Peyer's patch (tissue), 4 donors: ENCODE measurements at regions not wholly inside any gene's neighbourhood (a gene's known extent, or its start where the extent isn't known, plus 50 kb on each side); places are given as distances from the start of the nearest gene placed in this dataset.

ENCODE experiments used
- DNase-seq, 3 donors: peaks; one replicate each; pipeline ENCODE4 v3.0.0-alpha.2; 2017 to 2019
- H3K27ac ChIP-seq, 4 donors: fragments of 200-600 bp; sonication (generic); one replicate each; pipeline ENCODE4 v1.5.1; 2016 to 2019
- H3K27me3 ChIP-seq, 2 donors: fragments of 200-600 bp; sonication (generic); one replicate each; pipeline ENCODE4 v1.5.1; 2019
- H3K36me3 ChIP-seq, 3 donors: fragments of 200-600 bp; sonication (generic); one replicate each; pipeline ENCODE4 v1.5.1; 2016 to 2019
- H3K4me1 ChIP-seq, 4 donors: fragments of 200-600 bp; sonication (generic); one replicate each; pipeline ENCODE4 v1.5.1; 2016 to 2019
- H3K4me3 ChIP-seq, 4 donors: fragments of 200-600 bp; sonication (generic); 1 replicate in 3 of 4; 2 replicates in 1 of 4; pipeline ENCODE4 v1.5.1; 2016 to 2019; ENCODE audit warnings: mild to moderate bottlenecking in 1 of 4
- H3K9me3 ChIP-seq, 4 donors: fragments of 200-600 bp; sonication (generic); one replicate each; pipeline ENCODE4 v1.5.1; 2016 to 2019; ENCODE audit warnings: mild to moderate bottlenecking in 1 of 4
- POLR2A ChIP-seq, 2 donors: fragments of 450-650 bp; IDR thresholded peaks; one replicate each; pipeline ENCODE4 v1.5.1; 2017; ENCODE audit warnings: antibody characterized with exemption in 2 of 2, mild to moderate bottlenecking in 2 of 2, moderate library complexity in 2 of 2
- TF ChIP-seq, protein P1 (sequence below), 6 experiments: fragments of 450-650 bp in 4 of 6; fragments of 200-600 bp in 2 of 6; sonication (generic) in 1 of 6; IDR thresholded peaks; one replicate each; pipeline ENCODE4 v1.5.1; 2017 to 2019; ENCODE audit warnings: antibody characterized with exemption in 6 of 6, mild to moderate bottlenecking in 3 of 6, moderate library complexity in 1 of 6

DNA sequence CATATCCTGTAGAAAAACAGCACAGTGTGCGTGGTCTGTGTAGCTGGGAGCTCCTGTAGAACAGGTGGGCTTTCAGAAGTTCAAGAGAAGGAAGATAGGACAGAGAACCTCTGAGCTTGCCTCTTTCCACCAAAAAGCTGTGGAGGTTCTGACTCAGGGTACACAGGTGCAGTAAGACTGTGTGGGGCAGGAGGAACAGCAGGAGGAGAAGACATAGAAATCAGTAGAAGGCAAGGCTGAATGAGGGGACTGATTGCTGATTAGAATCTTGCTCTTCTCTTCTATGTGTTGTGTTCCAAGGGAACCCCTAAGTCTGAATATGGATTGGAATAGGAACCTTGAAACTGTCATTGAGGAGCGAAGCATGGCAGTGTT, 122.7 kb downstream of the AKAP11 start:
- Histone ChIP-seq H3K27ac (peak overlapping the region in 3 of 4 donors; percentile 45 to 75 (median 52)), H3K36me3 (no peaks in the 10 kb centered on the region), H3K27me3 (no peaks in the 10 kb centered on the region), H3K9me3 (no peaks in the 10 kb centered on the region), H3K4me1 (peaks cover 0 to 13% (median 5%) of the 10 kb centered on the region in 4 donors), H3K4me3 (no peak overlapping the region)
- no peak for DNase-seq
- TF ChIP-seq, protein P1, sequence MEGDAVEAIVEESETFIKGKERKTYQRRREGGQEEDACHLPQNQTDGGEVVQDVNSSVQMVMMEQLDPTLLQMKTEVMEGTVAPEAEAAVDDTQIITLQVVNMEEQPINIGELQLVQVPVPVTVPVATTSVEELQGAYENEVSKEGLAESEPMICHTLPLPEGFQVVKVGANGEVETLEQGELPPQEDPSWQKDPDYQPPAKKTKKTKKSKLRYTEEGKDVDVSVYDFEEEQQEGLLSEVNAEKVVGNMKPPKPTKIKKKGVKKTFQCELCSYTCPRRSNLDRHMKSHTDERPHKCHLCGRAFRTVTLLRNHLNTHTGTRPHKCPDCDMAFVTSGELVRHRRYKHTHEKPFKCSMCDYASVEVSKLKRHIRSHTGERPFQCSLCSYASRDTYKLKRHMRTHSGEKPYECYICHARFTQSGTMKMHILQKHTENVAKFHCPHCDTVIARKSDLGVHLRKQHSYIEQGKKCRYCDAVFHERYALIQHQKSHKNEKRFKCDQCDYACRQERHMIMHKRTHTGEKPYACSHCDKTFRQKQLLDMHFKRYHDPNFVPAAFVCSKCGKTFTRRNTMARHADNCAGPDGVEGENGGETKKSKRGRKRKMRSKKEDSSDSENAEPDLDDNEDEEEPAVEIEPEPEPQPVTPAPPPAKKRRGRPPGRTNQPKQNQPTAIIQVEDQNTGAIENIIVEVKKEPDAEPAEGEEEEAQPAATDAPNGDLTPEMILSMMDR (IDR thresholded peaks at IDR 0.05): no peak
- TF ChIP-seq POLR2A (IDR thresholded peaks at IDR 0.05): no peak

DNA sequence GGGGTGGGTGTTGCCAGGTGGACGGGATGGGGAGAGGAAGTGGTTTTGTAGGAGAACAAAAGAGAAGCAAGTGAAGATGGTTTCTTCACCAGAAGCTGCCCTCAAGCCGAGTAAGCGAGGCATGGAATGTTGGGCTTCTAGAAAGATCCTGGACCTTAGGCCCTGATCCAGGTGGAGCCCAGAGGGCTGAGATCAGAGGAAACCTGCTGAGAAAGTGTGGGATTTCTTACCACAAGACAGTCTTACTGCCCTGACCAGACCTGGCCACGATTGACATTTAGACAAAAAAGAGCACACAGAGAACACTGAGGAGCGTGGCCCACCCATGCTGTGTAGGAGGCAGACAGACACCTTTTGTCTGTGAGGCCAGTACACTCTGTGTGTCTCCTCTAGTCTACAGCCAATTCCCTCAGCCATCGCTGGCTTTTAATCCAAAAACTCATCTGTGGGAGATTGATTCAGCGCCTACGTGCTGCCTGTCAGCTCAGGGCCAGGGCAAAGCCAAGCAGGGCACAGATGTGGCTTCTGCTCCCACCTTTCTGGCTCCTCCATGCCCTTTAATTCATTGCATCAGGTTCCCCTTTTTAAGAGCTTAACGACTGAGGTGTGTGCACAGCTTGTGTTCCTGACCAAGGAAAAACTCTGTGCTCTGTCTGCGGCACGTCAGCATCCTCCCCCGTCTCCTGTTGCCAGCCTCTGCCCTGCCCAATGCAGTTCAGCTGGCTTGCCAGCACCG, 123.3 kb downstream of the AKAP11 start:
- peak in 1 of 3 donors; percentile 31 for DNase-seq
- peak overlapping the region in 3 of 4 donors; percentile 45 to 75 (median 52) for H3K27ac ChIP-seq
- H3K4me1 ChIP-seq: peaks cover 0 to 13% (median 5%) of the 10 kb centered on the region in 4 donors
- no peaks in the 10 kb centered on the region for H3K27me3 ChIP-seq
- no peak overlapping the region for H3K4me3 ChIP-seq
- H3K36me3 ChIP-seq: no peaks in the 10 kb centered on the region
- TF ChIP-seq, protein P1 (IDR thresholded peaks at IDR 0.05): no peak
- no peak for TF ChIP-seq POLR2A (IDR thresholded peaks at IDR 0.05)
- no peaks in the 10 kb centered on the region for H3K9me3 ChIP-seq

DNA sequence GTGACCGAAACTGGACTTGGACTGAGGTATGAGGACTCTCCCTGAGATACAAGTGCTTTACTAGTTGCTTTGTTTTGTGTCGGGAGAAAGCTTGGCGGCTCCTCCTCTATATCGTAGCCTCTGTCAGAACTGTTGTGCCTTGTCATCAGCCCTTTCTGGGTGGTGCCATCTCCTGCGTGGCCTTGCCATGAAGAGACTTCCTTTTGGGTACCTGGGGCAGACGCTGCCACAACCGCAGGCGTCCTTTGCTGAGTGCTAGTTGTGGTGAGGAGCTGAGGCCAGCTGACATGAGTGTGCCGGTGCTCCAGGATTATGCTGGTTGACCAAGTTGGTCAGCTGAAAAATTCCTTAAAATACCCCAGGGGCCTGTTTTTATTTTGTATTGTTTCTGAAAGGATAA, 124.5 kb downstream of the AKAP11 start:
- TF ChIP-seq, protein P1 (IDR thresholded peaks at IDR 0.05): no peak
- TF ChIP-seq POLR2A (IDR thresholded peaks at IDR 0.05): no peak
- peak in 2 of 3 donors; percentile 58 to 65 for DNase-seq
- H3K36me3 ChIP-seq: no peaks in the 10 kb centered on the region
- H3K9me3 ChIP-seq: no peaks in the 10 kb centered on the region
- peak overlapping the region in 1 of 4 donors; percentile 10 for H3K27ac ChIP-seq
- no peaks in the 10 kb centered on the region for H3K27me3 ChIP-seq
- peaks cover 0 to 13% (median 5%) of the 10 kb centered on the region in 4 donors for H3K4me1 ChIP-seq
- no peak overlapping the region for H3K4me3 ChIP-seq

DNA sequence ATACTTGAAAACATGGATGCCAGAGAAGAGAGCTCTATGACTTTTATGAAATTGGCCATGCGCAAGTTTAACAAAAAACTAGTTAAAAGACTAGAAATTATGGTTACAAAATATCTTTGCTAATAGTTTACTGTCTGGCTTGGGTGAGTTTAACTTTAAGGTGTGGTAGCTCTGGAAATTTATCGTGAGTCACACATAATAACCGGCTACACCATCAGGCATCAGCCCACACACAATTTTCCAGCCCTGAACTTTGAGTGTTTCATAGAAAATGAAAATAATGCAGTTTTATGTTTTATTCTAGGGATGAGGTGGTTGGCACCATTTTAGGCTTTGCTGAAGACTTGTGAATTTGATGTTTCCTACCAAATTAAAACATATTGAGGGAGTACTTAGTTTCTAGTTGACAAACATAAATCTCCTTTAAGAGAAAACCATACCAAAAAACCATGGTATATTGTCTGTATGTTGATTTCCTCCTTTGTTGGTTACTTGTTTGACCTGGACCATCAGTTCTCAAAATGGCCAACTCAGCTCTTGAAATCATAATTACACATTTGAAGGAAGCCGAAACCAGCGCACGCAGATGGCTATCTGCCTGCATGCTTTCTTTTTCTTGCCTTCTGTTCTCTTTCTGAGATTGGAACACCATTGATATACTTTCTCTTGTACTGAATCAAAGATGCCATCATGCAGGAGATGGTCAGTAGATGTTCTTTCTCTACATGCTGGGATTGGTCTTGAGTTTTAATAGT, 125.1 kb downstream of the AKAP11 start:
- Histone ChIP-seq H3K4me3 (no peak overlapping the region), H3K9me3 (no peaks in the 10 kb centered on the region), H3K36me3 (no peaks in the 10 kb centered on the region), H3K4me1 (peaks cover 0 to 13% (median 5%) of the 10 kb centered on the region in 4 donors), H3K27ac (peak overlapping the region in 1 of 4 donors; percentile 10), H3K27me3 (no peaks in the 10 kb centered on the region)
- DNase-seq: no peak
- no peak for TF ChIP-seq POLR2A (IDR thresholded peaks at IDR 0.05)
- TF ChIP-seq, protein P1 (IDR thresholded peaks at IDR 0.05): no peak

DNA sequence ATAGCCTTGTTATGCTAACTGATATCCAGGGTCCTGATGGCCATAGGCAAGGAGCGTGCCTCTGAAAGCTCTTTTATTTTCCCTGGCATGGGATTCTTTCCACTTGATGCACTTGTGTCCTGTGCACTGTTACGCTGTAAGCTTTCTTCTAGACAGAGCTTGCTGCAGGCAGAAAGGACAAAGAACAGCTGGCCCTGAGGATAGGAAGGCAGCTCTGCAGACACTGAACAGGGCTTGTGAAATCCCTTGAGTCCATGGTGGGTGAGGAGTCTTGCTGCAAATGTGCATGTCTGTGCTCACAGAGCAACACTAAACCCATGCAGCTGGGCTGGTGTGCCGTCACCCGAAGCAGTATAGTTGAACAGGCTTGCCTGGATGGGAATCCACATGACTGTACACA, 126.6 kb downstream of the AKAP11 start:
- Histone ChIP-seq H3K36me3 (no peaks in the 10 kb centered on the region), H3K4me3 (no peak overlapping the region), H3K27ac (no peak overlapping the region), H3K4me1 (peaks cover 0 to 13% (median 5%) of the 10 kb centered on the region in 4 donors), H3K27me3 (no peaks in the 10 kb centered on the region), H3K9me3 (no peaks in the 10 kb centered on the region)
- TF ChIP-seq POLR2A (IDR thresholded peaks at IDR 0.05): no peak
- TF ChIP-seq, protein P1 (IDR thresholded peaks at IDR 0.05): no peak
- no peak for DNase-seq
